Muscle layer of duodenum (tissue), 2 donors: ENCODE measurements at regions not wholly inside any gene's neighbourhood (a gene's known extent, or its start where the extent isn't known, plus 50 kb on each side); places are given as distances from the start of the nearest gene placed in this dataset.

Source experiments
- H3K27ac ChIP-seq: one replicate; pipeline ENCODE4 v1.7.0; 2013; ENCODE audit warnings: mild to moderate bottlenecking, low read length
- H3K27me3 ChIP-seq: one replicate; pipeline ENCODE4 v1.7.0; 2013; ENCODE audit warnings: low read depth, mild to moderate bottlenecking, control low read depth, low read length
- H3K36me3 ChIP-seq, 2 donors: one replicate each; pipeline ENCODE4 v1.7.0; 2013; ENCODE audit warnings: low read length in 2 of 2, control low read depth in 1 of 2, mild to moderate bottlenecking in 1 of 2; ENCODE audit not compliant: insufficient read depth in 2 of 2, control insufficient read depth in 1 of 2
- H3K4me1 ChIP-seq, 2 donors: one replicate each; pipeline ENCODE4 v1.7.0; 2013; ENCODE audit warnings: low read length in 2 of 2, mild to moderate bottlenecking in 2 of 2, control low read depth in 1 of 2, moderate library complexity in 1 of 2; ENCODE audit not compliant: insufficient read depth in 2 of 2, control insufficient read depth in 1 of 2
- H3K4me3 ChIP-seq, 2 donors: one replicate each; pipeline ENCODE4 v1.7.0; 2013; ENCODE audit warnings: low read length in 2 of 2, low read depth in 1 of 2, mild to moderate bottlenecking in 1 of 2
- H3K9me3 ChIP-seq, 2 donors: one replicate each; pipeline ENCODE4 v1.7.0; 2013; ENCODE audit warnings: low read length in 2 of 2, control low read depth in 1 of 2, mild to moderate bottlenecking in 1 of 2; ENCODE audit not compliant: control insufficient read depth in 1 of 2
- donor health status: healthy.

DNA sequence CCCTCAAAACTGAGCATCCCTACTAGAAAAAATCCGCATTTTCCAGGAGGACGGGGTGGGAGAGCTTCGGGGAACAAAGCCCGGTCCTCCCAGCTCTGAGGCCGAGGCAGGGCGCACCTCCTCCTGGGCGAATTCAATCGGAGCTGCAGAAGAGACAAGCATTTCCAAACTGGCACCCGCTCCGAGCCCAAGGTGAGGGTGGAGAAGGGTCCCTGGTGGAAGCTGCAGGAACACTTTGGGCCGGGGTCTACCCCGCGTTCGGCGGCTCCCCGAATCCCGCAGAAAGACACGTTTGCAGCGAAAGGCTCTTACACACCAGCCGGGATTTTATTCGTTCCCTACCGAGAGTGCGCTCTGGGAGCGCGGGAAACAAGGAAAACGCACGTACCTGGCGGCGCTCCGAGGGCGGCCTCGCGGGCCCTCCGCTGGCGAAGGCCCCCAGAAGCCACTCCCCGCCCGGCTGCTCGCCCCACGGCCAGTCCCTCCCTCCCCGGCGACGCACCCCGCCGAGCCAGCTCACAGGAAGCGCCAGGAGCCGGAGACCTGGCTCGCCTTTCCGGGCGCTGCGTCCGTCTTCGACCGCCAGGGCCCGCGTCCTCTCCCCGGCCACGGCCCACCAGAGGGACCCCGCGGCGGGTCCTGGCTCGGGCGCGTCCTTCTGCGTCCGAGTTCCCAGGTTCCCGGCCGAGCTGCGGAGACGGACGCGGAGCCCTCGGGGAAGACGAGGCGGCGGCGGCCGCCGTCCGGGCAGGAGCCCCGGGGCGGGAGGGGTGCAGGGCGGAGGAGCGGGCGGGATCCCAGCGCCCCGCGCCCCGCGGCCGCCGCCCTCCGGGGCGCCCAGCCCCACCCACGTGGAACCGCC, 49.8 kb upstream of the BAHCC1 start:
- peaks cover 0 to 3% of the 10 kb centered on the region in 2 donors for H3K36me3 ChIP-seq
- peak overlapping the region; percentile 94 for H3K27ac ChIP-seq
- no peaks in the 10 kb centered on the region for H3K9me3 ChIP-seq
- H3K4me1 ChIP-seq: peaks cover 6 to 17% of the 10 kb centered on the region in 2 donors
- H3K4me3 ChIP-seq: peak overlapping the region; percentile 90 to 94
- no peaks in the 10 kb centered on the region for H3K27me3 ChIP-seq
